ENCODE measurements at regions not wholly inside any gene's neighbourhood (a gene's known extent, or its start where the extent isn't known, plus 50 kb on each side); places are given as distances from the start of the nearest gene placed in this dataset.

DNA sequence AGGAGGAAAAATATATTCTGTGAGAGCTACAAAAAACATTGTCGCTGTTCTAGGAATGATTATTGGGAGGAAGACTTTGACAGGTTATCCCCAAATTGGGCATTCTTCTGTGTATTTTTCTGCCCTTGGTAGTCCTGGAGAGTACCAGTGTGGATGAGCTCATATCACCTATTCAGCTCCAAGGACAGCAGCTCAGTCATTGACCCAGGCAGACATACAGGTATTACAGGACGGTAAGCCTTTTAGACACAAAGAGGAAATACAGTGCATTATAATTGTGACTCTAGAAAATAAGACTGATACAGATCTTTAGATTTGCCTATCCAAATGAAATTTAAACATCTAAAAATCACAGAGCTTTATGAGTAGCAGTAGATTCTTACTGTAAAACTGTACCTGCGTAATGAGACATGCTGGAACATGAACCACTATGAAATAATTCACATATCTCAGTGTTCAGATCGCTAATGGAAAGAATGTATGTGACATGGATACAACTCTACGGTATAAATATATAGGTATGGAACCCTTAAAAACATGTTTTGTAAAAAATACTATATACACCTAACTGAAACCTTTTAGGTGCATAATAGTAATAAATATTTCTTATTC is 56.0 kb downstream of the PLK2 start:
- DNase-seq (ENCODE audit: low read depth in 4 of 4, low spot score in 1 of 4), result no peak

- DNase-seq (ENCODE audit: low read depth in 4 of 4, low spot score in 1 of 4), result no peak
Observed at GRCh38 chr5:58401701-58402100, 58.2 kb downstream of the PLK2 start.

- no peak for DNase-seq (ENCODE audit: low read depth in 4 of 4, low spot score in 1 of 4)
Observed at GRCh38 chr5:58400737-58401136, 59.1 kb downstream of the PLK2 start.

DNA sequence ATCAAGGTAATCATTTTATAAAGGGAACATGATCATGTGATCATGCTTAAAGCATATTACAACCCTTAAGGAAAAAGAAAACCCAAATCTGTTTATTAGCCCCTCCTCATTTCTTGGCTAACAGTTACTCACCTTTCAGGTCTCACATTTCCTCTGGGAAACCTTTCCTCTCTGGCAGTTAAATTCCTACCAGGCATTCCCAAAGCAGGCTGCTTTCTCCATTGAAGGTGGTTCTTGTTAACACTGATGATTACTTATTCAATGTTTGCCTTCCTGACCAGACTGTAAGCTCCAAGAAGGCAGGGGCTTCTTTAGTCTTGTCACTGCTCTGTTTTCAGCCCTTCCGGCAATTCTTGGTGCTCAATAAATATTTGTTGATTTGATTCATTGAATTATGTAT is 59.9 kb downstream of the PLK2 start:
- no peak for DNase-seq (ENCODE audit: low read depth in 4 of 4, low spot score in 1 of 4)

- no peak for DNase-seq (ENCODE audit: low read depth in 4 of 4, low spot score in 1 of 4)
Observed at GRCh38 chr5:58394339-58394738, 65.5 kb downstream of the PLK2 start.

DNA sequence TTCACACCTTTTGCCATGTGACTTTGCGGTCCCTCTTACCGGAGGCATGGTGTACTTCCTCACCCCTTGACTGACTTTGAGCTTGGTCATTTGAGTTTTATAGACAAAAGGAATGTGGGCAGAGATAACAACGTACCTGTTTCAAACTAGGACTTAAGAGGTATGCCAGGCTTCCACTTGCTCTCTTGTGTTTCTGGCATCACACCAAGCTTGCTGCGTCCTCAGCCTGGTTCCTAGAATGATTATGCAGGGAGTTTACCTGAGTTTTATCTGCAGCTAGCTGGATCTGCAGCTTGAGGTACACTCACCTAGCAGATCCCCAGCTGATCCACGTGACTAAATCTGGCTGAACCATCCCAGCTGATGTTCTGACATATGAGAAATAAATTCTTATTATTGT is 66.2 kb downstream of the PLK2 start:
- no peak for DNase-seq (ENCODE audit: low read depth in 4 of 4, low spot score in 1 of 4)

DNA sequence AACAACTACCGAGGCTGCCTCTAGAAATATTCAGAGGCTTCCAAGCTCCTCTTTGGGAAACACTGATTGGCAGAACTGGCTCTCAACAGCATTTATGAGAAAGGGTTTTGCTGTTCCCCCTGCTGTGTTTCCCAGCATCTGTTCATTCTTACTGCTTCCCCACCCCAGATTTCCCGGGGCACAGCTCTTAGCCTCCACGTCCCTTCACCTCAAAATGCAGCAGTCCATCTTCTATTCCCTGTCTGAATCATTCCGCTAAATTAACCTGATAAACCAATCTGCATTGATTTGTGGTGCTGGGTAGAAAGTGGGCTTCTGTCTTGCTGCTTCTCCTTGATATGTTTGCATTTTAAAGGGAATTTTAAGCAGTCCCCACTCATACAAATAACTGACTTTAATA is 67.4 kb downstream of the PLK2 start:
- DNase-seq (ENCODE audit: low read depth in 4 of 4, low spot score in 1 of 4), result no peak

DNA sequence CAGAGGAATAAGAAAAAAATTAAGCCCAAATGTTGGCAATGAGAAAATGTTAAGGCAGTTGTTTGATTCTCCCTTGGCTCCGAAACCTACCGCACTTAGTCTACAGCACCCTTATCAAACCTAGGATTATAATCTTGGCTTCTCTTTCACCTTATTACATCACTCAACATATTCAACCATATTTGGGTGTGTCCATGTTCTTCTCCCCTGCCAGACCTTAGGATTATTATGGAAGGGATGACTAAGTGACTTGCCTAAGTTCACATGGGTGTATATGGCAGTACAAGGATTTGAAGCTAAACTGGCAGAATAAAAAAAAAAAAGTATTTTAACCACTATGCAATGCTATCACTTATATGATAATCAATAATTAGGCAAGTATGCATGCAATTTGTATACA is 76.4 kb downstream of the PLK2 start:
- DNase-seq (ENCODE audit: low read depth in 4 of 4, low spot score in 1 of 4), result no peak

GRCh38 chr5:58382131-58382534 is 77.8 kb downstream of the PLK2 start:
- no peak for DNase-seq (ENCODE audit: low read depth in 4 of 4, low spot score in 1 of 4)

- DNase-seq (ENCODE audit: low read depth in 4 of 4, low spot score in 1 of 4), result no peak
Observed at GRCh38 chr5:58381566-58381965, 78.3 kb downstream of the PLK2 start.

DNA sequence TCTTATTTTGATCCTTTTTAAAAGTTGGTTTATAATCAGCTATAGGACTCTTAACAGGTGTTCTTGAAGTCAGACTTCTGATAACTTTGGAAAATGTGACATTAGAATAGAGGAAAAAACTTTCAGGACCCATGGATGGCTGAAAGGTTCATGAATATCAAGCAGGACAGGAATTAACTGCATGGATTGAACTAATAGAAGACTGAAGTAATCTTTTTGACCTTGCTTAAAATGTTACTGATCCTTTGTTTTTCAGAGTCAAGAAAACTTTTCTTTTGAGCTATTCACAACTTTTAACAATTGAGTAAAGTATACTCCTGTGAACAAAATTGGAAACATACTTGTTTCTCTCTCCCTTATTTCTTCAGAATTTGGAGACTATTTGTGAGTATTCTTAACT is 79.2 kb downstream of the PLK2 start:
- no peak for DNase-seq (ENCODE audit: low read depth in 4 of 4, low spot score in 1 of 4)

GRCh38 chr5:58378613-58379390 is 81.1 kb downstream of the PLK2 start:
- no peak for DNase-seq (ENCODE audit: low read depth in 4 of 4, low spot score in 1 of 4)

GRCh38 chr5:58370606-58371005 is 89.3 kb downstream of the PLK2 start:
- no peak for DNase-seq (ENCODE audit: low read depth in 4 of 4, low spot score in 1 of 4)

DNA sequence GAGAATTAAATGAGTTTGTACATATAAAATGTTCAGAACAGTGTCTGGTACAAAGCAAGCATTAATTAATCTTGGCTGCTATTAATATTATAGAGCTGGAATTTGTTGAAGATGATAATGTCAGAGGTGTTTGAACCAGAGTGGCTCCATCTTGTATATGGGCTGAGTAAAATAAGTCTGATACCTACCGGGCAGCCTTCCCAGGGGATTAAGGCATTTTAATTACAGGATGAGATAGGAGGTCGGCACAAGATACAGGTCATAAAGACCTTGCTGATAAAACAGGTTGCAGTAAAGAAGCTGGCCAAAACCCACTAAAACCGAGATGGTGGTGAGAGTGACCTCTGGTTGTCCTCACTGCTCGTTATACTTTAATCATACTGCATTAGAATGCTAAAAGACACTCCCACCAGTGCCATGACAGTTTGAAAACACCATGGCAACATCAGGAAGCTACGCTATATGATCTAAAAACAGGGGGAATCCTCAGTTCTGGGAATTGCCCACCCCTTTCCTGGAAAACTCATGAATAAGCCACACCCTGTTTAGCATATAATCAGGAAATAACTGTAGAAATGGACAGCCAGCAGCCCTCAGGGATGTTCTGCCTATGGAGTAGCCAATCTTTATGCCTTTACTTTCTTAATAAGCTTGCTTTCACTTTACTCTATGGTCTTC is 90.2 kb downstream of the PLK2 start:
- no peak for DNase-seq (ENCODE audit: low read depth in 4 of 4, low spot score in 1 of 4)

DNA sequence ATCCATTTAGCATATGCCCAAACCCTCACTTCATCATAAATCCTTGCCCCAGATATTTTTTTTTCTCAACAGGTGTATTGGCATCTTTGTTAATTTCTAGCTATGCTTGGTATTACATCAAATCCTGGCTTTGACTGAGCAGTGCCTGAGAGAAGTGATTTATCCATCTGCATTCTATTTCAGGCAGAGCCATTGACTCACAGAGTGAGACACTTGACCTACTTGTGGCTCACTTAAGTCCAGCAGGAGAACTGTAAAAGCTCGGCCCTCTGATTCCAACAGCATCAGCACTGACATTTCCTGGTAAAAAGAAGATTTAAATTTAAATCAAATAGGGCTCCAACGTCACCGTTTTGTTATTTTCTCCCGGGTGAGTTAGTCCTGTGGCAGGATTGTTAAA is 93.4 kb downstream of the PLK2 start:
- DNase-seq (ENCODE audit: low read depth in 4 of 4, low spot score in 1 of 4), result no peak

GRCh38 chr5:58365791-58366190 is 94.1 kb downstream of the PLK2 start:
- DNase-seq (ENCODE audit: low read depth in 4 of 4, low spot score in 1 of 4), result no peak

DNA sequence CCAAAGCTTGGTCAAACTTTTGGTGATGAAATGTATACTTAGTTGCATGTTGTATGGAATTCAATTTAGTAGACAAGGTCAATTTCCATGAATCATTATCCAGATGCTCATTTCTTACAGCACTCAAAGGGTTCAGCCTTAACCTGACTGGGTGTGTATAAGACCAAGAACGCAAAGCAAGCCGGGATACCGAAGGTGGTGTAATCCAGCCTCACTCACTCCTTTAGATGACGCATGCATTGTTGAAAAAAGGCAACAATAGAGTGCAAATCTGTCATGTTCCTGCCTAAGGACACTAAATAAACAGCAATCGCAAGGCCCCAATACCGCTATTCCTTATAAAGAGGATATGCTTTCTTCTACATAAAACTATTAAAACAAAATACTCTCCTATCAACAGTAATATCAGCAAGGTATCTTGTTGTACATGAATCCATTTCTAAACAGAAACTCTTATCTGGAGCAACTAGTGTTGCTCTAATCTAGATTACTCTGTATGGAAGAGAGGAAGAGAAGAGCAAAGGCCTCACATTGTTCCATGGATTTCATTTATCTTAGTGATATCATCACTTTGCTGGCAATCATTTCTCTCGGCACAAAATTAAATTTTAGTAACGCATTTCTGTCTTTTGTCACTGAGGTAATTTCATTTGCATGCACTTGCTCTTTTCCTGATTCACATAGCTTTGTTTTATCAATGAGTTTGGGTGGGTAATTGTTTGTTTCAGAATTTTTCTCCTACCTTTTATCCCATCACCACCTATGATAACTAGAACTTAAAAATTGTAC is 96.2 kb downstream of the PLK2 start:
- no peak for DNase-seq (ENCODE audit: low read depth in 4 of 4, low spot score in 1 of 4)

GRCh38 chr5:58362135-58362534 is 97.8 kb downstream of the PLK2 start:
- DNase-seq (ENCODE audit: low read depth in 4 of 4, low spot score in 1 of 4), result no peak

DNA sequence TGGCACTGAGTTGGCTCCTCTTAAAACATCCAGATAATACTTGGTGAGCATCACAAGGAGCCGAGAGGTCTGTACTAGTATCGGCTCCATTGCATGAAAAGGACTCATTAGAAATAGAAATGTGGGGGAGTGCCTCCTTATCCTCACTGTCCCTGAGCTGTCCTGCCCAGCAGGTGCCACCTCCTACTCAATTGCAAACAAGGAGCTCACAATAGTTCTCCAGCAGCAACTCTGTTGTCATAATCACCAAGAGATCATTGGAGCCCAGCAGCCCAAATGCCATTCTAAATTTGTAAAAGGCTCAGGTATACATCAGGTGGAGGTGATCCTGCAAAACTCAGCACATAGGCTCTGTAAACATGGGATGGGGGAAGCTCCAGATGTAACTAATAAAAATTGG is 99.1 kb downstream of the PLK2 start:
- no peak for DNase-seq (ENCODE audit: low read depth in 4 of 4, low spot score in 1 of 4)

DNA sequence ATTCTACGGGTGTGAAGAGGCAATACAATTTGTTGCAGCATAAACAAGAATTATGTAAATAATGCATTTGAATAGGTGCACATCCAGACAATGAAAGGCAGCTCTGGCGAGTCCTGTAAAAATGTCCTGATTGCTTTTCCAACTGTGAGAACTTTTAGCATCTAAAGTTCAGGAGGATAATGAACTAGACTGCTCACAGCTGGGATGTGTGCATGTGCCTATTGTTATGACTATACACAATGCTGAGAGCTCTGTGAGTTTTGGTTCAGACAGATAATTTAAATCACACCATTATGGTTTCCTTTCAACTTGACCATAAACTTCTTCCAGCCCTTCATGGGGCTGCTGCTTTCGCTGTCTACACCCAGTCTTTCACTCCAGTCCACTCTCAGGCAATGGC is 99.9 kb downstream of the PLK2 start:
- DNase-seq (ENCODE audit: low read depth in 4 of 4, low spot score in 1 of 4), result no peak

- DNase-seq (ENCODE audit: low read depth in 4 of 4, low spot score in 1 of 4), result no peak
Observed at GRCh38 chr5:58358501-58359178, 101.2 kb downstream of the PLK2 start.

Measured in stimulated activated CD4-positive, alpha-beta T cell treated with anti-CD3 and anti-CD28 coated beads, Interleukin-1b, Interleukin-23, amount 100 ng/mL, for 24 hours (primary cell).